GM21619 (cell line): ENCODE measurements at regions not wholly inside any gene's neighbourhood (a gene's known extent, or its start where the extent isn't known, plus 50 kb on each side); places are given as distances from the start of the nearest gene placed in this dataset.
"Not testable (repeated sequence)": the region's sequence is repeated elsewhere in the genome, so short reads cannot be mapped to it uniquely, and the experiment has no call there.

Experiments
- ATAC-seq: cut with Tn5 transposase; IDR thresholded peaks from one replicate; pipeline ENCODE4 v1.9.1; 2021; ENCODE audit not compliant: unreplicated experiment

GRCh38 chr13:54387625-54388024, 1359.0 kb downstream of the OLFM4 start:
- ATAC-seq, result no peak

DNA sequence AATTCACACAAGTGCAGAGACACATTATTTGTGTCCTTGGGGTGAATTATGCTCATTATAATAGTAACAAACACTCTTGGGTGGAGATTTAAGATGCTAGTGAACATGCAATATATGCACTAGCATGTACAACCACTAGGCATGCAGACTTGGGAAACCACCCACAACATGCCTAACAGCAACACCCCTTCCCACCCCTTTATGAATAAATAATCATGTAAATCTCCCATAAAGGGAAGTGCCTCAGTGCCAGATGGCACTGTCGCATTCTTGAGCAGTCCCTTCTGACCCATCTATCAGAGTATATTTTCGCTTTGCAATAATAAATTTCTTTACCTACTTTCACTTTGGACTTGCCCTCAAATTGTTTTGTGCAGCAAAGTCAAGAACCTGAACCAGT, 1362.2 kb downstream of the OLFM4 start:
- ATAC-seq, result no peak

- no peak for ATAC-seq
These were observed 1365.6 kb downstream of the OLFM4 start for GRCh38 chr13:54394085-54394700.

- no peak for ATAC-seq
These were observed 1366.3 kb downstream of the OLFM4 start for GRCh38 chr13:54394908-54395307.

- ATAC-seq, result no peak
These were observed 1373.9 kb downstream of the OLFM4 start for GRCh38 chr13:54402495-54402894.

DNA sequence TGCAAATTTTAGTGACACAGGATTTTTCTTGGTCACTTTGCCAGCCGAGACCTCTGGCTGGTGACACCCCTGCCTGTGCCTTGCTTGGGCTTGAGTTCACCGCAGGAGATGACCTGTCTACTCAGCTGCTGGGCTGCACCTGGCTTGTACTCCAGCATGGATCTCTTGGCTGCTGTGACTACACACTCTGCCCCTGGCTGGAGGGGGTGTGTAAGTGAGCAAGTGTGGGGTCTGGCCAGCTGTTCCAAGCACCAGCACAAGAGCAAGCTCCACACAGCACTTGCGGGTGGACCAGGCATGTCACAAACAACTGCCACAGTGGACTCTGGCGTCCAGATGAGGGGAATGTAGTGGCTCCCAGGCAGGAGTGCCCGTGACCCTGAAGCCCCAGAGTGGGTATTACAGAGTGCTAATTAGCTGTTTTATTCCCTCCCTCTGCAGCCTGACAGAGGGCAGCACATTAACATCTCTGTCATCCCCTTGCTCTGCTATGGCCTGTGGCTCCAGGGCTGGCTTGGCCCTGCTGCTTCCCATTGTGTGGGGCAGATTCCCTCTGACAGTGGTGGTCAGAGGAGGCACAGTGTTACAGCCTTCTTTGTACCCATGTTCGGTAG, 1387.2 kb downstream of the OLFM4 start:
- no peak for ATAC-seq

DNA sequence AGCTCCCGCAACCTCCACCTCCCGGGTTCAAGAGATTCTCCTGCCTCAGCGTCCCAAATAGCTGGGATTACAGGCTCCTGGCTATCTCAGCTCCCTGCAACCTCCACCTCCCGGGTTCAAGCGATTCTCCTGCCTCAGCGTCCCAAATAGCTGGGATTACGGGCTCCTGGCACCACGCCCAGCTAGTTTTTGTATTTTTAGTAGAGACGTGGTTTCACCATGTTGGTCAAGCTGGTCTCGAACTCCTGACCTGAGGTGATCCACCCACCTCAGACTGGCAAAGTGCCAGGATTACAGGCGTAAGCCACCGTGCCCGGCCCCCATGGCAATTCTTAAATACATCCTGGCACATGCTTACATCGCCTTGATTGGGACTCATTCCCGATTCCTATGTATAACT, 1394.3 kb downstream of the OLFM4 start:
- not testable (repeated sequence) for ATAC-seq

DNA sequence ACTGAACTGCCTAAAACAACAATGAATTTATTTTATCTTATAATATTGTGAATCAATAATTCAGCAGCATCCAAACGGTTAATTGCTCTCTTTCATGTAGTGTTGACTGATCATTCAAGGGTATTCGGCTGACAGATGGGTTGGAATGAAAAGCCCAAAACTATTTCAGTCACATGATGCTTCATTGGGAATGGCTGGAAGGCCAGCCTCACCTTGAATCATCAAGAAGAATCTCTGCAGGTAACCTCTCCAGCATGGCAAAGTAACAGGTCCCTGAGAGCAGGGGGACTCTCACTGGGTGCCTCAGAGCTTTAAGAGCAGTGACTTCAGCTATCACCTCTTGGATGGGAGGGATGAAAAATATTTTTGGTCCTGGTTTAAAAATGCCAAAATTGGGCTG, 1395.7 kb downstream of the OLFM4 start:
- no peak for ATAC-seq

GRCh38 chr13:54433493-54434206, 1405.0 kb downstream of the OLFM4 start:
- ATAC-seq, result no peak

- not testable (repeated sequence) for ATAC-seq
These were observed 1412.3 kb downstream of the OLFM4 start for GRCh38 chr13:54440853-54441400.

GRCh38 chr13:54445453-54445852, 1416.8 kb downstream of the OLFM4 start:
- ATAC-seq, result no peak

- no peak for ATAC-seq
These were observed 1417.3 kb downstream of the OLFM4 start for GRCh38 chr13:54445865-54446264.

DNA sequence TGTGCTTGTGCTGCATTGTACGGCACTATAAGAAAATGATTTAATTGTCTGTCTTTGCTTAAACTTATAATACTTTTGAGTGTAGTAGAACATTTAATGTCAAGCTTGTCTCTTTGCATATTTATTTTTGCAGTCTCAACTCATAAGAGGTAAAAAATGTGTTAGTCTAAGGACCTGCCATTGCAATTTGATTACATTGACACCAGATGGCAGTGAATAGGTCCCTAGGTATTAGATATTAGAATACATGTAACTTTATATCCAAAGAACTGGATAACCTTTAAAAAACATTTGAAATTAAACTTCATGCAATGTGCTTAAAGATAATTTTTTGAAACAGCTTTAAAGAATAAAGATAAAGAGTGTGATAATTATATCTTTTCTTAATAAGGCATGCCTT, 1421.3 kb downstream of the OLFM4 start:
- no peak for ATAC-seq

- no peak for ATAC-seq
These were observed 1455.6 kb downstream of the OLFM4 start for GRCh38 chr13:54484166-54484565.

- ATAC-seq, result no peak
These were observed 1458.0 kb downstream of the OLFM4 start for GRCh38 chr13:54486421-54487166.

GRCh38 chr13:54489359-54489758, 1460.7 kb downstream of the OLFM4 start:
- no peak for ATAC-seq

GRCh38 chr13:54492995-54493394, 1464.4 kb downstream of the OLFM4 start:
- ATAC-seq, result no peak

DNA sequence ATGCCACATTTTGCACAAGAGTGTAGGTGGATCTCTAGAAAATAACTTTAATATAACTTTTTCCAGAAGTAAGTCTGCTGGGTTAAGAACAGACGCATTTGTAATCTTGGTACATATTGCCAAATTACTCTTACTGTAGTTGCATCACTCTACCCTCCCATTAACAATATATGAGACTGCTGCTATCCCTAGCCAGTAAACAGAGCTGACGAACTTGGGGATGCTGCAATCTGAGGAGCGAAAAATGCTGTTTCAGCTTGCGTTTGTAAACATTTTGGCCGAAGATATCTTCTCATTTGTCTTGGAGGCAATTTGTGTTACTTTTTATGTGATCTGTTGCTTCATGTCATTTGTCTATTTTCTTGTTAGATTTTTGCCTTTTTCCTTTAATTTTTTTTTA, 1482.8 kb downstream of the OLFM4 start:
- ATAC-seq, result no peak

- no peak for ATAC-seq
These were observed 1484.6 kb downstream of the OLFM4 start for GRCh38 chr13:54513254-54513653.

DNA sequence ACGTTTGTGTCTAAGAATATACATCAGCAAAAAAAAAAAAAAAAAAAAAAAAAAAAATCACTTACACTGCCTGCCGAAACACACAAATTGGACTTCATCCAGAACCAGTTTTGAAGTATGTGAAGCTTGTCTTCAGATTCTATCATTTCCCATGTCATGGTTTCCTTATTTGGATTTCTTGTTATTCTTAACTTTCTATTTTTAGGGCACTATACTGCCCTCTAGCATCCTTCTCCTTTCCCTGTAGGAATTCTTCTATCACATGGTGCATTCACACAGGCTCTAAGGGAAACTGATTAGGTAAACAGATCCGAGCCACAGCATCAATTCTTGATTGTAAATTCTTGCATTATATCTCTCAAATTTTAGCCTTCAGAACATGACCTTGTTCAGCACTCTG, 1507.5 kb downstream of the OLFM4 start:
- ATAC-seq, result no peak

- no peak for ATAC-seq
These were observed 1534.7 kb downstream of the OLFM4 start for GRCh38 chr13:54563286-54563685.
